Activated naive CD4-positive, alpha-beta T cell treated with anti-CD3 and anti-CD28 coated beads for 36 hours (primary cell): ENCODE measurements at regions not wholly inside any gene's neighbourhood (a gene's known extent, or its start where the extent isn't known, plus 50 kb on each side); places are given as distances from the start of the nearest gene placed in this dataset.

Experiments used
- CTCF ChIA-PET: fragments of 350-600 bp; sonication (Branson Sonifier 250); formaldehyde crosslinking; loops from one replicate; lab custom pipeline; 2021; ENCODE audit warnings: antibody characterized with exemption; lab: Charles Lee
- DNase-seq: peaks from one replicate; pipeline ENCODE4 v3.0.0-alpha.2; 2020
- H3K27ac Mint-ChIP-seq: one replicate; pipeline ENCODE4 v1.8.0; 2021; ENCODE audit warnings: mild to moderate bottlenecking, mixed read lengths
- H3K27me3 Mint-ChIP-seq: one replicate; pipeline ENCODE4 v1.8.0; 2021; ENCODE audit warnings: low read depth, mixed read lengths
- H3K36me3 Mint-ChIP-seq: one replicate; pipeline ENCODE4 v1.8.0; 2021; ENCODE audit warnings: low read depth, mixed read lengths
- H3K4me1 Mint-ChIP-seq: one replicate; pipeline ENCODE4 v1.8.0; 2021; ENCODE audit warnings: low read depth, mixed read lengths
- H3K4me3 Mint-ChIP-seq: one replicate; pipeline ENCODE4 v1.8.0; 2021; ENCODE audit warnings: mild to moderate bottlenecking, moderate library complexity, mixed read lengths
- H3K9me3 Mint-ChIP-seq: one replicate; pipeline ENCODE4 v1.8.0; 2021; ENCODE audit warnings: mixed read lengths
- intact Hi-C: fragments of 100-400 bp; cut with micrococcal nuclease; formaldehyde crosslinking; loops from one replicate; pipeline ENCODE4 v1.15.1; 2023

GRCh38 chr6:40256224-40256623 is 322.0 kb upstream of the MOCS1 start:
- Mint-ChIP-seq H3K4me1 (no peaks in the 10 kb centered on the region), H3K9me3 (no peaks in the 10 kb centered on the region), H3K4me3 (no peak overlapping the region), H3K27ac (no peak overlapping the region), H3K36me3 (no peaks in the 10 kb centered on the region), H3K27me3 (peaks cover 5% of the 10 kb centered on the region)
- DNase-seq, result no peak
- intact Hi-C loops, result no loop called here
- CTCF ChIA-PET, result no interaction called here

- intact Hi-C loops, result no loop called here
- Mint-ChIP-seq H3K27me3 (peaks cover 5% of the 10 kb centered on the region), H3K4me1 (no peaks in the 10 kb centered on the region), H3K9me3 (no peaks in the 10 kb centered on the region), H3K36me3 (no peaks in the 10 kb centered on the region), H3K27ac (no peak overlapping the region), H3K4me3 (no peak overlapping the region)
- CTCF ChIA-PET, result no interaction called here
- no peak for DNase-seq
Measured at GRCh38 chr6:40253420-40253819, 319.2 kb upstream of the MOCS1 start.

GRCh38 chr6:40252531-40253258 is 318.4 kb upstream of the MOCS1 start:
- Mint-ChIP-seq H3K9me3 (no peaks in the 10 kb centered on the region), H3K4me1 (no peaks in the 10 kb centered on the region), H3K27me3 (peaks cover 7% of the 10 kb centered on the region), H3K27ac (no peak overlapping the region), H3K36me3 (no peaks in the 10 kb centered on the region), H3K4me3 (no peak overlapping the region)
- intact Hi-C loops, result no loop called here
- no peak for DNase-seq
- CTCF ChIA-PET, result no interaction called here

GRCh38 chr6:40251637-40252300 is 317.5 kb upstream of the MOCS1 start:
- no peaks in the 10 kb centered on the region for H3K4me1 Mint-ChIP-seq
- intact Hi-C loops, result no loop called here
- peaks cover 5% of the 10 kb centered on the region for H3K27me3 Mint-ChIP-seq
- H3K27ac Mint-ChIP-seq, result no peak overlapping the region
- H3K9me3 Mint-ChIP-seq, result no peaks in the 10 kb centered on the region
- H3K36me3 Mint-ChIP-seq, result no peaks in the 10 kb centered on the region
- CTCF ChIA-PET, result no interaction called here
- DNase-seq, result no peak
- no peak overlapping the region for H3K4me3 Mint-ChIP-seq

GRCh38 chr6:40249935-40250334 is 315.7 kb upstream of the MOCS1 start:
- Mint-ChIP-seq H3K27ac (no peak overlapping the region), H3K4me1 (no peaks in the 10 kb centered on the region), H3K36me3 (no peaks in the 10 kb centered on the region), H3K4me3 (no peak overlapping the region), H3K9me3 (no peaks in the 10 kb centered on the region), H3K27me3 (peaks cover 5% of the 10 kb centered on the region)
- DNase-seq, result no peak
- intact Hi-C loops, result no loop called here
- CTCF ChIA-PET, result interaction anchor here (0.6 kb wide), 1 partner anchor 13 kb away, joined by 3 read pairs; no protein-coding TSS in a partner anchor

GRCh38 chr6:40247516-40248115 is 313.4 kb upstream of the MOCS1 start:
- Mint-ChIP-seq H3K4me3 (no peak overlapping the region), H3K27ac (no peak overlapping the region), H3K36me3 (no peaks in the 10 kb centered on the region), H3K4me1 (no peaks in the 10 kb centered on the region), H3K9me3 (no peaks in the 10 kb centered on the region), H3K27me3 (peaks cover 8% of the 10 kb centered on the region)
- intact Hi-C loops, result no loop called here
- no peak for DNase-seq
- CTCF ChIA-PET, result no interaction called here

GRCh38 chr6:40244699-40245098 is 310.4 kb upstream of the MOCS1 start:
- peaks cover 3% of the 10 kb centered on the region for H3K9me3 Mint-ChIP-seq
- peaks cover 4% of the 10 kb centered on the region for H3K27me3 Mint-ChIP-seq
- H3K27ac Mint-ChIP-seq, result no peak overlapping the region
- H3K4me1 Mint-ChIP-seq, result no peaks in the 10 kb centered on the region
- intact Hi-C loops, result no loop called here
- H3K36me3 Mint-ChIP-seq, result no peaks in the 10 kb centered on the region
- CTCF ChIA-PET, result no interaction called here
- no peak overlapping the region for H3K4me3 Mint-ChIP-seq
- no peak for DNase-seq

- H3K27me3 Mint-ChIP-seq, result peaks cover 21% of the 10 kb centered on the region
- H3K9me3 Mint-ChIP-seq, result peaks cover 6% of the 10 kb centered on the region
- no peak overlapping the region for H3K27ac Mint-ChIP-seq
- H3K36me3 Mint-ChIP-seq, result no peaks in the 10 kb centered on the region
- intact Hi-C loops, result no loop called here
- no peaks in the 10 kb centered on the region for H3K4me1 Mint-ChIP-seq
- no peak for DNase-seq
- H3K4me3 Mint-ChIP-seq, result no peak overlapping the region
- CTCF ChIA-PET, result no interaction called here
Measured at GRCh38 chr6:40232698-40233097, 298.4 kb upstream of the MOCS1 start.

GRCh38 chr6:40227735-40228134 is 293.5 kb upstream of the MOCS1 start:
- intact Hi-C loops, result no loop called here
- no peaks in the 10 kb centered on the region for H3K36me3 Mint-ChIP-seq
- peaks cover 22% of the 10 kb centered on the region for H3K27me3 Mint-ChIP-seq
- peaks cover 8% of the 10 kb centered on the region for H3K9me3 Mint-ChIP-seq
- no peak for DNase-seq
- no peak overlapping the region for H3K4me3 Mint-ChIP-seq
- CTCF ChIA-PET, result no interaction called here
- H3K27ac Mint-ChIP-seq, result no peak overlapping the region
- no peaks in the 10 kb centered on the region for H3K4me1 Mint-ChIP-seq

GRCh38 chr6:40222354-40222753 is 288.1 kb upstream of the MOCS1 start:
- no peak overlapping the region for H3K27ac Mint-ChIP-seq
- H3K9me3 Mint-ChIP-seq, result peaks cover 8% of the 10 kb centered on the region
- intact Hi-C loops, result no loop called here
- H3K36me3 Mint-ChIP-seq, result no peaks in the 10 kb centered on the region
- peaks cover 6% of the 10 kb centered on the region for H3K27me3 Mint-ChIP-seq
- no peak overlapping the region for H3K4me3 Mint-ChIP-seq
- CTCF ChIA-PET, result no interaction called here
- H3K4me1 Mint-ChIP-seq, result no peaks in the 10 kb centered on the region
- no peak for DNase-seq

GRCh38 chr6:40219799-40220198 is 285.5 kb upstream of the MOCS1 start:
- H3K27me3 Mint-ChIP-seq, result peaks cover 3% of the 10 kb centered on the region
- DNase-seq, result no peak
- no peak overlapping the region for H3K27ac Mint-ChIP-seq
- H3K36me3 Mint-ChIP-seq, result no peaks in the 10 kb centered on the region
- H3K4me3 Mint-ChIP-seq, result no peak overlapping the region
- peaks cover 4% of the 10 kb centered on the region for H3K9me3 Mint-ChIP-seq
- H3K4me1 Mint-ChIP-seq, result no peaks in the 10 kb centered on the region
- CTCF ChIA-PET, result no interaction called here
- intact Hi-C loops, result no loop called here

- H3K4me1 Mint-ChIP-seq, result no peaks in the 10 kb centered on the region
Measured at GRCh38 chr6:40210628-40211056, 276.4 kb upstream of the MOCS1 start.

GRCh38 chr6:40205801-40206200 is 271.5 kb upstream of the MOCS1 start:
- H3K27me3 Mint-ChIP-seq, result peaks cover 16% of the 10 kb centered on the region
- no peak overlapping the region for H3K27ac Mint-ChIP-seq
- H3K9me3 Mint-ChIP-seq, result peaks cover 17% of the 10 kb centered on the region
- intact Hi-C loops, result no loop called here
- H3K4me3 Mint-ChIP-seq, result no peak overlapping the region
- no peaks in the 10 kb centered on the region for H3K36me3 Mint-ChIP-seq
- no peaks in the 10 kb centered on the region for H3K4me1 Mint-ChIP-seq
- no peak for DNase-seq
- CTCF ChIA-PET, result no interaction called here

More at GRCh38 chr6:40210628-40211056, 276.4 kb upstream of the MOCS1 start:
- Mint-ChIP-seq H3K36me3 (no peaks in the 10 kb centered on the region), H3K4me3 (no peak overlapping the region), H3K27ac (no peak overlapping the region), H3K9me3 (peaks cover 3% of the 10 kb centered on the region), H3K27me3 (peaks cover 18% of the 10 kb centered on the region)
- no peak for DNase-seq
- CTCF ChIA-PET, result no interaction called here
- intact Hi-C loops, result no loop called here
